ENCODE measurements at regions not wholly inside any gene's neighbourhood (a gene's known extent, or its start where the extent isn't known, plus 50 kb on each side); places are given as distances from the start of the nearest gene placed in this dataset.

DNA sequence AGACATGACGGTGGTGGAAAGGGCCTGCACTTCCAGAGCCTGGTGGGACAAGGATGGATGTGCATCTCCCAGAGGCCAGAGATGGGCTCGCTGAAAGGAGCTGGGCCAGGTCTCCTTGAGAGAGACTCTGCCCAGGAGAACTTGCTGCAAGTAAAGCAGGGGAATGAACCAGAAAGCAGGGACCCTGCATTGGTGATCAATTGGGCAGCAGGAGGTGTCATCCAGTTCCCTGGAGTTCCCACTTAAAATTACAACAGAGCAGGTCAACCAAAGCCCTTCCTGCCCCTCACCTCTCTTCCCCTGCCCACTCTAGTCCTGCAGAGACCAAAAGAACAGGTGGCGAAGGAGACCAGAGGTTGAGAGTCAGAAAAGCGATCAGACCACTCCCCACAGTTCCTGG, 69.7 kb upstream of the CAB39 start:
- no peak for DNase-seq (ENCODE audit: low spot score)

DNA sequence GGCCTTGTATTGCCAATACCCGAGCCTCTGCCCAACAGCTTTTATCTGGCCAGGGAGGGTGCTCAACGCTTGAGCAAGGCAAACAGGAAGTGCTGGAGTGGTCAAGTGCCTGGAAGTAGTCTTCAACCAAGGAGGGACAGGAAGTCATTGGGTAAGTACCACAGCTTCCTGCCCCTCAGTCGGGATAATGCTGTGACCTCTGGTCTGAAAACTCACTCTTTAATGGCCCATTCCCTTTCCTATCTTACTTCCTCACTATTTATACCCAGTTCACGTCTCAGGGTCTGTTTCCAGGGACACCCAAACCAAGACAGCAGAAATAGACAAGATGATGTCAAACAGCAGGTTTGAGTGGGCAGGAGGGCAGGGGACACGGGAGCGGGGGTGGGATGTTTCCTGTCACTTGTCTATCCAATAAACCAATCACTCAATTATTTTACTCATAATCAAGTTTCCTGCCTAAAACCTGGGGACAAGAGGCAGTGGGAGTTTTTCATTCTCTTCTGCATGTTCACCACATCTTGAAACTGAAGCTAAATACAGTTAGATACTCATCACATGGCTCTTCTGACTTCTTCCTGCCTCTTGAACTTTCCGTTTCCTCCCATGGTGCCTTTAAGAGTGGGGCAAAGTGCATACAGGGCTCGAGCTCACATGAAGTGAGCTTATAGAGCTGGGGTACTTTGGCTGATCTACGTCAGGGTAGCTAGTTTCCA, 68.9 kb upstream of the CAB39 start:
- no peak for DNase-seq (ENCODE audit: low spot score)

DNA sequence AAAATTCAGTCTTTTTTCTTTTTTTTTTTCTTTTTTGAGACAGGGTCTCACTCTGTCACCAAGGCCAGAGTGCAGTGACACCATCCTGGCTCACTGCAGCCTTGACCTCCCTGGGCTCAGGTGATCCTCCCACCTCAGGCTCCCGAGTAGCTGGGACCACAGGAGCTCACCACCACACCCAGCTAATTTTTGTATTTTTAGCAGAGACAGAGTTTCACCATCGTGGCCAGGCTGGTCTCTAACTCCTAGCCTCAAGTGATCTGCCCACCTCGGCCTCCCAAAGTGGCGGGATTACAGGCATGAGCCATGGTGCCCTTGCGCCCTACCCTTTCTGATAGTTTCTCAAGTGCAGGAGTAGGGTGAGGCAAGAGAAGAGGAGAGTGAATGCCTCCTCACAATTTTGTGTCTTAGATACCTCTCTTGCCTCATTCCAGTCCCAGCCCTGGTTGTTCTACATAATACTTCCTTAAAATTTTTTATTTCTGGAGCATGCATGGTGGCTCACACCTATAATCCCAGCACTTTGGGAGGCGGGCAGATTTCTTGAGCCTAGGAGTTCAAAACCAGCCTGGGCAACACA, 68.2 kb upstream of the CAB39 start:
- DNase-seq (ENCODE audit: low spot score), result no peak

DNA sequence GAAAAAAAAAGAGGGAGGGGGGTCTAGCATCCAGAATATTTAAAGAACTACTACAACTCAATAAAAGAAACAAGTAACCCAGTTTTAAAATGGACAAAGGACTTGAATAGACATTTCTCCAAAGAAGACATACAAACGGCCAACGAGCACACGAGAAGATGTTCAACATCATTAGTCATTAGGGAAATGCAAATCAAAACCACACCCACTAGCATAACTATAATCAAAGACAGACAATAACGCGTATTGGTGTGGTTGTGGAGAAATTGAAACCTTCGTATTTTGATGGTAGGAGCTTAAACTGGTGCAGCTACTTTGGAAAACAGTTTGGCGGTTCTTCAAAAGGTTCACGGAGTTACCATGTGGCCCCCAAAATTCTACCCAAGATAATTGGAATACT, 64.3 kb upstream of the CAB39 start:
- no peak for DNase-seq (ENCODE audit: low spot score)

DNA sequence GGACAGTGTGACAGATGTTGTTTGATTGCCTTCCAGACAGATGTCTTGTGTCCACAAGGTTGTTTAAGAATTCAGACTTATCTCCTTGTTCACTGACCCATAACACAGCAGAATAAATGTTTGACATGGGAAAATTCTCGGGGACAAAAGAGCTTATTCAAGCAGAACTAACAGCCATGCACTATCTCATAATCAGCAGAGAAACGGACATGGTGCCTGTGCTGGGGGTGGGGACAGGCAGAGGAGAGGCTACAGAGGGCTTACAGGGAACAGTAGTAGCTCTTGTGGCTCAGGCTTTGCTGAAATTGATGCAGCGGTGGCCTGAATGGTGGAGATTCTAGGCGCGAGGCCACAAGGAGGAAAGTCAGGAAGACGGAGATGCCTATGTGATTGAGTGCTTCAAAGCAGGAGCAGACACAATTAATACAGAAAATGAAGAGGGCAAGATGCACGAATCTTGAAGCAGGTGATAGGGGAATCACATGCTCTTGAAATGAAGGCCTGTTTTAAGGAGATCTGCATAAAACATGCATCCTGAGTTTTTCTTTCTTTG, 62.0 kb upstream of the CAB39 start:
- DNase-seq (ENCODE audit: low spot score), result no peak

DNA sequence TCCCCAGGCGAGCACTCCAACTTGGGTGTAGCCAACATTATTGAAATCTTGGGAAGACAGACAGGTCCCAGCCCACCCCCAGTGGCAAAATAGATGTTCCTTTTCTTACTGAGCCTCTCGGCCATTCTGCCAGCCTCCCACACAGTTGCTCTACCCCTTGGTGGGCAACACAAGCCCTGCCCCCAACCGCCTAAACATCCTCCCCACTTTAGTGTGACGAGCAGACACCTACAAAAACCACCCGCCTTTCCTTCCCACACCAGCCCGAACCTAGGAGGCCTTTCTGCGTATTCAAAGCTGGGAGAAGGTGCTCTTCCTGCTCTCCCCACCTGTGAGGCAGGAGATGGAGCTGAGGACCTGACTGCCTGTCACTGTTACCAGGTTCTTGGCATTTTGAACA, 58.6 kb upstream of the CAB39 start:
- DNase-seq (ENCODE audit: low spot score), result no peak

DNA sequence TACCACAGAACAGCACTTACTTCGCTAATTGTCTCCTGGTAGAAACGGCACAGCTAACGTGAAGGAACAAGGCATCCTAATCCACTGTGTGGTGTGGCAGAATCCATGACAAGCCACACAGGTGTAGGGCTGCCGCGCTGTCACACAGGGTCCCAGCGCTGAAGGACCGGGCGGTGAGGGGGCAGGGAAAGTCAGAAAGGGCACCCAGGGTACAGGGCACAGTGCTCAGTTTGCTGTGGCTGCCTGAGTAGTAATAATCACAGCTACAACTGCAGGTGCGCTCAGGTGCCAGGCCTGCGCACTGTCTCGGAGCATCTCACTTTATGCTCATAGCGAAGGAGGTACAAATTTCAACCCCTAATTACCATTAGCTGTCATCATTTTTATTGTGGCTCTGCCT, 55.2 kb upstream of the CAB39 start:
- no peak for DNase-seq (ENCODE audit: low spot score)

DNA sequence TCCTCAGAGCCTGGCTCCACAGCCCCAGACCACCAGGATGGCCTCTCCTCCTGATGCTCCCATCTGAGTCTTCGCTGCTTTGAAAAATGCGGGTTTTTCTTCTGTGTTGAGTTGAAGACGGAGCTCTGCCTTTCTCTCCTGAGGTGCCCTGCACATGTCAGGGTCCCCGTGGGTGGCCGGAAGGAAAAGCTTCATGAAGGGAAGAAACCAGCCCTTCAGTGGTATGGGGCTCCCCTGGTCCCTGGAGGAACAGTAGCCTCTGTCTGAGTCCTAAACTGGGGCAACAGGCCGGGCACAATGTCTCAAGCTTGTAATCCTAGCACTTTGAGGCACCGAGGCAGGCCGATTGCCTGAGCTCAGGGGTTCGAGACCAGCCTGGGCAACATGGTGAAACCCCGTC, 54.7 kb upstream of the CAB39 start:
- no peak for DNase-seq (ENCODE audit: low spot score)

DNA sequence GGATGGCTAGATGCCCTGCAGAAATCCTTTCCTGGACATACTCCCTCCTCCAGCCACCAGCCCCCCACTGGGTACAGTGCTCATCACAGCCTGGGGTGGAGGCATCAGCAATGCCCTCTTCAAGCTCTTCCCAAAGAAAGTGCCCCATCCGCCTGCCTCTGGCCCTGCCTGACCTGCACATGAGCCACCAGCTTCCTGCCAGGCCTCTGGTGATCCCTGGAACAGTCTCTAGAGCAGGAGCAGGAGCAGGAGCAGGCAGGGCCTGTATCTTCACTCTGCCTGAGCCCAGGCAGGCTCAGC, 54.1 kb upstream of the CAB39 start:
- no peak for DNase-seq (ENCODE audit: low spot score)

DNA sequence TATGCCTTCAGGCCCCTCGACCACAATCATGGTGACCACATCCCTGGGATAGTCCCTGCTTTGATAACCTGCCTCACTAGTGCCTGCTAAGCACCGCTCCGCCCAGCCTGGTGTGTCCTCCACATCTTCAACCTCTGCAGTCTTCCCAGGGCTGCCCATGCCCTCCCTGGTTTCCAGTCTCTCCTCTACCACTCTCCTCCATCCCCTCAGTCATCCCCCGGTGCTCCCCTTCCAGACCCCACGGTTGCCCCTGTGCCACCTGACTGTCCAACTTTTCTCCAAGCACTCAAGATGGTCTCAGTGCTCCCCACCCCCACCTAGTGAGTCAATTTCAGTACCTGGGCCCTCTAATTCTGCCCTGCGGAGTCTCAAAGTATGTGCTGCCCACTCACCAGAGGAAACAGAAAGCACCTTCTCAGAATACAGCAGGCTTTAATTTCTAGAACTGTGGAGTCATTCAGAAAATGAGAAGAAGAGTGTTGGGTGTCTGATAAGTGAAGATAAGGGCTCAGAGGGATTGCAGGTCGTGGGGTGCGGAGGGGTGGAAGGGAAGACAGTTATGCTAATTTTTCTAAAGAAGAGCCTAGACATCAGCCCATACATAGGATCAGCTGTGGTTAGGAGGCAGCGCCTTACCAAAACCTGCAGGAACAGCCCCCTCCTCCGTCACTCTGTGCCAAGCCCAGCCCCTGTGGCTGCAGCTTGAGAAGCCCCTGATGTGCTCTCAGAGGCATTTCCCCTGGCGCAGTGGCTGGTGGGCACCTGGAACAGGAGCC, 53.6 kb upstream of the CAB39 start:
- no peak for DNase-seq (ENCODE audit: low spot score)

DNA sequence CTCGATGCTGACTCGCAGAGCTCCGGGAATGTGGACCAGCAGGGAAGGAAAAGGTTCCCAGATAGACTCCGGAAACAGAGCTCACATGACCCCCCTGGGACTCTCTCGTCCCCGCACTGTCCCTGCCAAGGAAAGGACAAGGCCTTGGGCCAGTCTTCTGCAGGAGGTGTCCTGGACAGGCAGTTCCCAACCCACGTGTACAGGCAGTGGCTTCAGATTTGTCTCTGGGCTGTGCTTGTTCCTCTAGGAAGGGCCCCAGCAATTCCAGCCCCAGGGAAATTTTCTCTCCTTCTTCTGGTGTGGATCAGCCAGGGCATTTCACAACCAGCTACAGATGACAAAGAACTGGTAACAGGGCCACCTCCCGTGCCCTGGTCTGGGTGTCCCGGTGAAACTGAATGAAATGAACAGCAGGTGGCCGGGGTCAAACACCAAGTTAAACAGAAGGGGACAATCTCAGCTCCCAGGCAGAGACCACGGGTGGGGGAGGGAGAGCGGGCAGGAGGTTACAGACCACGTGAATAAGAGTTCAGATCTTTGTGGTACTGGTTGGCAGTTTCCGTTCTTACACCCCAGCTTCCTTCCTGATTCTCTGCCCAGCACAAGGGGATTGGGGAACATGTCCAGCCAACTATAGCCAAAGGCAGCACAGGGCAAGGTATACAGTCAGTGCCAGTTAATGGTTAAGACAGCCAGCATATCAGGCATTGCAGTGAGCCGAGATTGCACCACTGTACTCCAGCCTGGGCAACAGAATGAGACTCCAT, 52.2 kb upstream of the CAB39 start:
- DNase-seq (ENCODE audit: low spot score), result no peak

DNA sequence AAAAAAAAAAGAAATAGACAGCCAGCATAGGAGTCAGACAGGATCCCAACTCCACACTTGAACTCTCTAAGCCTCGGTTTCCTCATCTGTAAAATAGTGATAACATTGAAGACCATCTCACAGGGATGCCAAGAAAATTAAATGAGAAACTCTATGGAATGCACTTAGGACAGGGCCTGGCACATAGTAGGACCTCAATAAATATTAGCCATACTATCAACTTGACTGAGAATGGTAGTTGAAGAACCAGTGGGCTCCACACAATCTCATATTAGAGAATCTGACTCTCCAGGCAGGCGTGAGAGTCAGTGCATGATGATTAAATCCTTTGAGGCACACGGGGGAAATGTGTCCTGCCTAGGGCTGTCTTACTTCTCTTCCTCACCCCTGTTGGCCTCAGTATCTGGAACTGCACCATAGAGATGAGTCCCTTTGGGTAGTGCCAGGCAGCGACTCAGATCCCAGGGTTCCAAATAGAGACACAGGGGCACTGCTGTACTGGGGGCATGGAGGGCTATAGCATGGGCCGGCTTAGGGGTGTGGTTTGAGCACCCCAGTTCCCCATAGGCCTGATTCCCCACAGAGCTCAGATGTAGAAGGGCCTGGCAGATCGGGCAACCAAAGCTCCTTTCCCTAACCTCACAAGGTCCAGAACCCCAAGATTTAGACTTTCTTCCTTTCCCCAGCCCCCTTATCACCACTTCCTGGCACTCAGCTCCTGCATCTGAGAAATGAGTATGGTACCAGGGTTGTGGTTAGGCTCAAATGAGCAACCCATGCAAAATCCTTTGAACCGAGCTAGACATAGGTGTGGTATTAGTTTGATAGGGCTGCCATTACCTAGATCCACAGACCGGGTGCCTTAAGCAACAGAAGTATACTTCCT, 51.3 kb upstream of the CAB39 start:
- DNase-seq (ENCODE audit: low spot score), result no peak
